ENCODE measurements at regions not wholly inside any gene's neighbourhood (a gene's known extent, or its start where the extent isn't known, plus 50 kb on each side); places are given as distances from the start of the nearest gene placed in this dataset.

GRCh38 chr13:39804332-39805210 is 149.1 kb downstream of the COG6 start:
- TF ChIP-seq ZNF707 (tag by site-specific recombination; IDR thresholded peaks at IDR 0.05) (no peak), SP7 (tag by site-specific recombination; IDR thresholded peaks at IDR 0.05) (no peak), ZNF280C (tag by site-specific recombination; IDR thresholded peaks at IDR 0.05) (no peak), ZBTB21 (tag by site-specific recombination; IDR thresholded peaks at IDR 0.05) (no peak), ZNF366 (tag by site-specific recombination; conservative IDR thresholded peaks at IDR 0.05) (no peak), ZNF488 (tag by site-specific recombination; IDR thresholded peaks at IDR 0.05) (no peak), SCRT2 (tag by site-specific recombination; IDR thresholded peaks at IDR 0.05) (no peak), ZNF792 (tag by site-specific recombination; IDR thresholded peaks at IDR 0.05) (no peak), ZNF664 (tag by site-specific recombination; IDR thresholded peaks at IDR 0.05) (no peak), ZNF561 (tag by site-specific recombination; IDR thresholded peaks at IDR 0.05; ENCODE audit: borderline replicate concordance) (no peak), KLF8 (tag by site-specific recombination; IDR thresholded peaks at IDR 0.05) (no peak), KLF1 (tag by site-specific recombination; IDR thresholded peaks at IDR 0.05) (no peak)
- Histone ChIP-seq H3K36me3 (ENCODE audit: control insufficient read depth in 2 of 2, insufficient read depth in 1 of 2, low read length in 2 of 2) (no peaks in the 10 kb centered on the region), H3K27ac (ENCODE audit: extremely low read depth, low read depth, low read length) (no peak overlapping the region), H3K4me3 (ENCODE audit: low read depth, low read length) (no peak overlapping the region), H3K9me3 (ENCODE audit: control insufficient read depth, insufficient read depth, low read depth, low read length) (no peaks in the 10 kb centered on the region), H3K4me1 (ENCODE audit: control insufficient read depth, insufficient read depth, low read length) (no peaks in the 10 kb centered on the region)
- ChIA-PET POLR2A (no interaction called here), CTCF (no interaction called here)

GRCh38 chr13:39809466-39809865 is 154.0 kb downstream of the COG6 start:
- H3K4me3 ChIP-seq (ENCODE audit: low read depth, low read length) = no peak overlapping the region
- CTCF ChIA-PET = no interaction called here

GRCh38 chr13:39810091-39810877 is 154.8 kb downstream of the COG6 start:
- ChIA-PET POLR2A (no interaction called here), CTCF (no interaction called here)
- no peaks in the 10 kb centered on the region for H3K36me3 ChIP-seq (ENCODE audit: control insufficient read depth in 2 of 2, insufficient read depth in 1 of 2, low read length in 2 of 2)
- H3K27ac ChIP-seq (ENCODE audit: extremely low read depth, low read depth, low read length) = no peak overlapping the region
- no peak overlapping the region for H3K4me3 ChIP-seq (ENCODE audit: low read depth, low read length)
- no peaks in the 10 kb centered on the region for H3K4me1 ChIP-seq (ENCODE audit: control insufficient read depth, insufficient read depth, low read length)
- no peaks in the 10 kb centered on the region for H3K9me3 ChIP-seq (ENCODE audit: control insufficient read depth, insufficient read depth, low read depth, low read length)
- TF ChIP-seq ZNF302 (tag by site-specific recombination; IDR thresholded peaks at IDR 0.05; ENCODE audit: low read depth) = no peak
- TF ChIP-seq ZSCAN23 (tag by site-specific recombination; IDR thresholded peaks at IDR 0.05) = no peak
- no peak for TF ChIP-seq ZNF280D (tag by site-specific recombination; IDR thresholded peaks at IDR 0.05)
- TF ChIP-seq ZNF423 (tag by site-specific recombination; IDR thresholded peaks at IDR 0.05) = no peak
- TF ChIP-seq ZNF138 (tag by site-specific recombination; IDR thresholded peaks at IDR 0.05; ENCODE audit: borderline replicate concordance) = no peak
- no peak for TF ChIP-seq ZNF548 (tag by site-specific recombination; IDR thresholded peaks at IDR 0.05)
- no peak for TF ChIP-seq PRDM10 (tag by site-specific recombination; IDR thresholded peaks at IDR 0.05)

More at GRCh38 chr13:39809466-39809865, 154.0 kb downstream of the COG6 start:
- TF ChIP-seq ZNF133 (tag by site-specific recombination; IDR thresholded peaks at IDR 0.05) (no peak), KLF9 (tag by site-specific recombination; IDR thresholded peaks at IDR 0.05; ENCODE audit: low read depth) (no peak), ZNF776 (tag by site-specific recombination; IDR thresholded peaks at IDR 0.05; ENCODE audit: borderline replicate concordance) (no peak), ZNF350 (tag by site-specific recombination; IDR thresholded peaks at IDR 0.05) (no peak)
- POLR2A ChIA-PET = no interaction called here
- H3K36me3 ChIP-seq (ENCODE audit: control insufficient read depth in 2 of 2, insufficient read depth in 1 of 2, low read length in 2 of 2) = no peaks in the 10 kb centered on the region
- no peaks in the 10 kb centered on the region for H3K9me3 ChIP-seq (ENCODE audit: control insufficient read depth, insufficient read depth, low read depth, low read length)
- no peak overlapping the region for H3K27ac ChIP-seq (ENCODE audit: extremely low read depth, low read depth, low read length)
- no peaks in the 10 kb centered on the region for H3K4me1 ChIP-seq (ENCODE audit: control insufficient read depth, insufficient read depth, low read length)
